PC-3 (cell line): ENCODE measurements at regions not wholly inside any gene's neighbourhood (a gene's known extent, or its start where the extent isn't known, plus 50 kb on each side); places are given as distances from the start of the nearest gene placed in this dataset.

Experiments
- ATAC-seq: fragments of 200-7000 bp; cut with Tn5 transposase; 2 replicates; pipeline ENCODE4 v1.9.1; 2020; ENCODE audit warnings: mild to moderate bottlenecking, moderate library complexity
- BruUV-seq: library from RNA; stranded (reverse); fragments of 400-500 nt; replicated peaks from 2 replicates; lab custom pipeline; 2021; lab: Mats Ljungman, UMichigan
- CTCF ChIA-PET: fragments of 300-600 bp; sonication (Branson Sonifier 250); formaldehyde crosslinking; loops from one replicate; lab custom pipeline; 2022; ENCODE audit warnings: antibody characterized with exemption; lab: Charles Lee
- POLR2A ChIA-PET: fragments of 300-600 bp; sonication (Branson Sonifier 250); formaldehyde crosslinking; loops from one replicate; lab custom pipeline; 2022; ENCODE audit warnings: antibody characterized with exemption; ENCODE audit not compliant: unreplicated experiment; lab: Charles Lee
- DNase-seq: peaks from one replicate; pipeline ENCODE4 v3.0.0-alpha.2; 2015
- H2AFZ ChIP-seq: fragments of 300-600 bp; sonication (generic); 2 replicates; pipeline ENCODE4 v1.6.0; 2016; ENCODE audit warnings: antibody characterized with exemption, low read length
- H3F3A ChIP-seq: fragments of 300-600 bp; sonication (generic); one replicate; pipeline ENCODE4 v1.6.0; 2017; ENCODE audit warnings: antibody characterized with exemption, low read length, control low read depth, mild to moderate bottlenecking; ENCODE audit not compliant: unreplicated experiment
- H3K27ac ChIP-seq: fragments of 300-600 bp; sonication (generic); 2 replicates; pipeline ENCODE4 v1.5.1; 2016; ENCODE audit warnings: mild to moderate bottlenecking, low read length
- H3K27me3 ChIP-seq: fragments of 300-600 bp; sonication (generic); 2 replicates; pipeline ENCODE4 v1.6.1; 2016; ENCODE audit warnings: low read length, mixed read lengths
- H3K36me3 ChIP-seq: fragments of 300-600 bp; sonication (generic); 2 replicates; pipeline ENCODE4 v1.6.1; 2016; ENCODE audit warnings: low read depth, mixed run types, low read length, mixed read lengths
- H3K4me1 ChIP-seq: fragments of 300-600 bp; sonication (generic); 2 replicates; pipeline ENCODE4 v1.5.1; 2016; ENCODE audit warnings: low read length; ENCODE audit not compliant: insufficient read depth
- H3K4me2 ChIP-seq: fragments of 300-600 bp; sonication (generic); 2 replicates; pipeline ENCODE4 v1.6.0; 2016; ENCODE audit warnings: low read length
- H3K4me3 ChIP-seq: fragments of 300-600 bp; sonication (generic); 2 replicates; pipeline ENCODE4 v1.5.1; 2016; ENCODE audit warnings: mild to moderate bottlenecking, low read length, mixed read lengths
- H3K79me2 ChIP-seq: fragments of 300-600 bp; sonication (generic); 2 replicates; pipeline ENCODE4 v1.6.1; 2017; ENCODE audit warnings: low read length, mixed read lengths
- H3K9ac ChIP-seq: fragments of 300-600 bp; sonication (generic); 2 replicates; pipeline ENCODE4 v1.6.0; 2016; ENCODE audit warnings: mild to moderate bottlenecking, low read length
- H3K9me2 ChIP-seq: fragments of 300-600 bp; sonication (generic); replicated peaks from 2 replicates; pipeline ENCODE4 v1.6.1; 2016; ENCODE audit warnings: mixed run types, low read length, mixed read lengths
- H3K9me3 ChIP-seq: fragments of 300-600 bp; sonication (generic); 2 replicates; pipeline ENCODE4 v1.6.1; 2016; ENCODE audit warnings: low read length, mixed read lengths
- H4K20me1 ChIP-seq: fragments of 300-600 bp; sonication (generic); 2 replicates; pipeline ENCODE4 v1.6.1; 2016; ENCODE audit warnings: low read length, mixed read lengths
- CTCF ChIP-seq: fragments of 300-600 bp; sonication (generic); conservative IDR thresholded peaks from 2 replicates; pipeline ENCODE4 v1.5.1; 2017; ENCODE audit warnings: antibody characterized with exemption, low read depth, mild to moderate bottlenecking, low read length
- EZH2 ChIP-seq: fragments of 300-600 bp; sonication (generic); IDR thresholded peaks from one replicate; pipeline ENCODE4 v1.6.1; 2017; ENCODE audit warnings: antibody characterized with exemption, mild to moderate bottlenecking, low read length; ENCODE audit not compliant: unreplicated experiment
- EZH2phosphoT487 ChIP-seq: fragments of 300-600 bp; sonication (generic); IDR thresholded peaks from 2 replicates; pipeline ENCODE4 v1.6.1; 2018; ENCODE audit warnings: mild to moderate bottlenecking, antibody characterized with exemption, low read length, borderline replicate concordance
- intact Hi-C: fragments of 100-400 bp; cut with micrococcal nuclease; formaldehyde crosslinking; loops from 2 replicates; pipeline ENCODE4 v1.9.0; 2023

GRCh38 chr3:30512576-30512975 is 93.8 kb upstream of the TGFBR2 start:
- peaks cover 12% of the 10 kb centered on the region for H3F3A ChIP-seq
- ATAC-seq: peak; percentile 23
- H3K36me3 ChIP-seq: no peaks in the 10 kb centered on the region
- TF ChIP-seq CTCF (no peak), EZH2phosphoT487 (no peak), EZH2 (no peak)
- H3K4me2 ChIP-seq: peak overlapping the region; percentile 54
- H3K27me3 ChIP-seq: no peaks in the 10 kb centered on the region
- no peak overlapping the region for H2AFZ ChIP-seq
- no peak overlapping the region for H3K9ac ChIP-seq
- no peak overlapping the region for H3K4me3 ChIP-seq
- intact Hi-C loops: loop anchor here (1.0 to 10.0 kb wide), 4 partner anchors 66 to 398 kb away; no protein-coding TSS in a partner anchor
- peaks cover 45% of the 10 kb centered on the region for H3K4me1 ChIP-seq
- BruUV-seq: no TSS peak
- H3K9me3 ChIP-seq: no peaks in the 10 kb centered on the region
- H3K27ac ChIP-seq: peak overlapping the region; percentile 71
- H4K20me1 ChIP-seq: no peaks in the 10 kb centered on the region
- ChIA-PET CTCF (no interaction called here), POLR2A (interaction anchor here (0.5 to 0.6 kb wide), 2 partner anchors 55 to 97 kb away, joined by 3 to 8 read pairs; no protein-coding TSS in a partner anchor)
- H3K9me2 ChIP-seq: no peaks in the 10 kb centered on the region
- H3K79me2 ChIP-seq: no peaks in the 10 kb centered on the region
- peak; percentile 76 for DNase-seq

- Histone ChIP-seq H3K27me3 (no peaks in the 10 kb centered on the region), H3K4me2 (no peak overlapping the region), H3K4me3 (no peak overlapping the region), H3K79me2 (no peaks in the 10 kb centered on the region), H3K36me3 (no peaks in the 10 kb centered on the region), H4K20me1 (no peaks in the 10 kb centered on the region), H3K9ac (no peak overlapping the region), H3K9me2 (no peaks in the 10 kb centered on the region), H3K4me1 (peaks cover 55% of the 10 kb centered on the region), H3F3A (peaks cover 12% of the 10 kb centered on the region), H3K9me3 (no peaks in the 10 kb centered on the region), H3K27ac (no peak overlapping the region), H2AFZ (no peak overlapping the region)
- ChIA-PET POLR2A (interaction anchor here (0.6 kb wide), 1 partner anchor 170 kb away, joined by 3 read pairs; no protein-coding TSS in a partner anchor), CTCF (interaction anchor here (0.5 to 0.6 kb wide), 2 partner anchors 134 to 378 kb away, joined by 3 to 4 read pairs; no protein-coding TSS in a partner anchor)
- BruUV-seq: no TSS peak
- intact Hi-C loops: loop anchor here (5.0 to 10.0 kb wide), 3 partner anchors 141 to 399 kb away; no protein-coding TSS in a partner anchor
- TF ChIP-seq EZH2phosphoT487 (no peak), CTCF (no peak), EZH2 (no peak)
- no peak for ATAC-seq
- DNase-seq: no peak
Observed at GRCh38 chr3:30513374-30514152, 92.8 kb upstream of the TGFBR2 start.
